ENCODE measurements at regions not wholly inside any gene's neighbourhood (a gene's known extent, or its start where the extent isn't known, plus 50 kb on each side); places are given as distances from the start of the nearest gene placed in this dataset.

DNA sequence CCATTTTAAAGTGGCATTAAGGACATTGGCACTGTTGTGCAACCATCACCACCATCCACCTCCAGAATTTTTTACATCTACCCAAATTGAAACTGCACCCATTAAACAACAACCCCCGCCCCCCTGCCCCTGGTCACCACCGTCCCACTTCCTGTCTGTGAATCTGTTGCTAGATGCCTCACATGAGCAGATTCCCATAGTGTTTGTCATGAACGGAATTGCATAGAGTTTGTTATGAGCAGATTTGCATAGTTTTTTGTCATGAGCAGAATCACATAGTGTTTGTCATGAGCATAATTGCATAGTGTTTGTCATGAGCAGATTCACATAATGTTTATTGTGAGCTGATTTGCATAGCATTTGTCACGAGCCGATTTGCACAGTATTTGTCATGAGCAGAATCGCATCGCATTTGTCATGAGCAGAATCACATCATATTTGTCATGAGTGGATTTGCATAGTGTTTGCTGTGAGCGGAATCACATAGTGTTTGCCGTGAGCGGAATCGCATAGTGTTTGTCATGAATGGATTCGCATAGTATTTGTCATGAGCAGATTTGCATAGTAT is 54.0 kb upstream of the GTF3A start:
- no peak for DNase-seq (ENCODE audit: low spot score)

DNA sequence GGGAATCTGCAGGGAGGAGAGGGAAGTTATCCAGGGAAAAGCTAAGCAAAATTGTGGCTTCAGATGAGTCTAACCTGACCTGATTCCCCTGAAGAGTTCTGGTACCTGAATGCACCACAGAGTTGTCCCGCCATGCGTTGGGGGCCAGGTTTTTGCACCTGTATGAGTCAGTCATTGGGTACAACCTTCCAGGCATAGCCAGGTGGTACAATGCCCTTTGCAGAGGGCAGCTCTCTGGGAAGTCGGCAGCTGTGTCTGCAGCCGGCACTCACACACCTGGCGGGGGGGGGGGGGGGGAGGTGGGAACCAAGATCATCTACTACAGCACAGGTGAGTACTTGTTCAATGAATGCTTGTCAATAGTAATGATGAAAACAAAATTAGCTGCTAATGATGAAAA is 52.5 kb upstream of the GTF3A start:
- no peak for DNase-seq (ENCODE audit: low spot score)

DNA sequence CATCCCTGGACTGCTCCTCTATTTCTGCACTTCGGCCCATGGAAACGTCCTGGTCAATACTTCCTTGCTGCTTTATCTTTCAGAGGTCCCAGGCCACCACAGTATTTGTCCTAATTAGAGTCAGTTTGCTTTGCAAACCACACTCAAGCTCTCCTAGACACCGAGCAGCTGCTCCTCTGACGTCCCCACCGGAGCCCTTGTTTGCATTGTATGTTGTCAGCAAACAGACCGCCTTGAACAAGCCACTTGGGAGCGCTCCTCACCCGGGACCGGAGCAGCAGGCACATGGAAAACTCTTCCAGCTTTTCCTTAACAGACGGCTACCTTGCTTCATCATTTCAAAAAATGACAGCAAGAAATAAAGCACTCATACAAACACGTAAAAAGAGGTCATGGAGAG is 51.5 kb upstream of the GTF3A start:
- DNase-seq (ENCODE audit: low spot score), result no peak

DNA sequence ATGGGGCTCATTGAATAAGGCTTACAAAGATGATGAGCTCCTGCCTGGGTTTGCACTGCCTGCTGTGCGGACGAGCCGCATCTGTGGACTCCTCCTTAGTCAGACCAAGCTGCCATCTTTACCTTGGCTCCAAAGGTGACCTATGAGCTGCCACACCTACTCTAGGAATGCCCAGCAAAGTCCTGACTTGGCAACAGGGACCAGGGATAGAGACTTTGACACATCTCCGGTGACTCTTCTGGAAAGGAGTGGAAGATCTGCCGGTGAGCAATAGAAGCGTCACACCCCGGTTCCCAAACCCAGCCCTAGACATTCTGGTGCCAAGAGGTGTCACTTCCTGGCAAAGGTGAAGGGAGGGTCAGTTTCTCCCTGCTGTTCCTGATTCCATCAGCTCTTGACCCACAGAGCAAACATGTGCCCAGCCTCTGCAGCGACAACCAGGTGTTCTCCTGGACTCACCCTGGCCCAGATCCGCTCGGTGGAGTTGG is 50.2 kb upstream of the GTF3A start:
- DNase-seq (ENCODE audit: low spot score), result no peak
